Astrocyte (in vitro differentiated cells and primary cell): ENCODE measurements at regions not wholly inside any gene's neighbourhood (a gene's known extent, or its start where the extent isn't known, plus 50 kb on each side); places are given as distances from the start of the nearest gene placed in this dataset.

Source experiments
- CTCF ChIP-seq: IDR thresholded peaks from 2 replicates; pipeline ENCODE4 v1.5.1; 2011; ENCODE audit warnings: low read depth, mild to moderate bottlenecking, inconsistent platforms, low read length, moderate library complexity; ENCODE audit not compliant: insufficient read depth
- EZH2 ChIP-seq: IDR thresholded peaks from 2 replicates; pipeline ENCODE4 v1.6.1; 2012; ENCODE audit warnings: mild to moderate bottlenecking, low read length, inconsistent platforms; ENCODE audit not compliant: insufficient read depth

- TF ChIP-seq CTCF (no peak), EZH2 (no peak)
Observed at GRCh38 chr4:140297221-140297570, 76.2 kb upstream of the SCOC start.
